Ureter (tissue), 1 donor: ENCODE measurements at regions not wholly inside any gene's neighbourhood (a gene's known extent, or its start where the extent isn't known, plus 50 kb on each side); places are given as distances from the start of the nearest gene placed in this dataset.
A peak's percentile ranks its signal among the peaks of the same experiment; 100 is the strongest.

Source experiments
- DNase-seq: peaks from one replicate; pipeline ENCODE4 v3.0.0-alpha.2; 2020; ENCODE audit warnings: low spot score
- donor health status: DM: yes; HTN: yes; CAD: no.

GRCh38 chr5:133738271-133738670 lies 125.9 kb upstream of the FSTL4 start:
- DNase-seq = no peak

DNA sequence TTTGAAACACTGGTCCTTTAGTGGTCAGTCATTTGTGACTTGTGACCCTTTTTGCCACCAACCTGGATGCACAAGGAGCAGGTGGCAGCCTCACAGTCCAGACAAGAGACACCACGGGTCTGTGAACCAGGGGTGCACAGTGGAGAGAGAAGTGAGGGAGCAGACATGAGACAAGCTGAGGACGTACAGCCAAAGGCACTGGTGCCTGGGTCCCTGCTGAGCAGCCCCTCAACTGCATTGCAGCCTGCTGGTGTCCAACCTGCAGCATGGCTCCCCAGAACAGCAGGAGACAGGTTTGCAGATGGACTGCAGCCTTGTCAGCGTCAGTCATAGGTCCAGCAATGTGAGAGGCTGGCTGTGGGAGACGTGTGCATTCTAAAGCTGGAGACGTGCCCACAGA lies 124.2 kb upstream of the FSTL4 start:
- DNase-seq = no peak

GRCh38 chr5:133735346-133735745 lies 123.0 kb upstream of the FSTL4 start:
- DNase-seq = peak; percentile 61

DNA sequence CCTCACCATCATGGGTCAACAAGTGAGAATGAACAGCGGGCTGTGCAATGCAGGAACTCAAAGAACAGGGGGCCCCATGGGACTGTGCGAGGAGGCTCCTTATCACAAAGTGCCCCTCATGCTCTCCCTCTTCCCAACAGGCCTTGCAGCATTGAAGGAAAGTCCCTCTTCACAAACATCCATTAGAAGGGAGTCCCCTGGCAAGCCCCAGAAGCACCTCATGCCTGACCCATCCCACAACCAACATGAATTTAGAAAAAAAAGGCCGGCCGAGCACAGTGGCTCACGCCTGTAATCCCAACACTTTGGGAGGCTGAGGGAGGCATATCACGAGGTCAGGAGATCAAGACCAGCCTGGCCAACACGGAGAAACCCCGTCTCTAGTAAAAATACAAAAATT lies 122.6 kb upstream of the FSTL4 start:
- DNase-seq = no peak

GRCh38 chr5:133732536-133732935 lies 120.2 kb upstream of the FSTL4 start:
- DNase-seq = peak; percentile 22

DNA sequence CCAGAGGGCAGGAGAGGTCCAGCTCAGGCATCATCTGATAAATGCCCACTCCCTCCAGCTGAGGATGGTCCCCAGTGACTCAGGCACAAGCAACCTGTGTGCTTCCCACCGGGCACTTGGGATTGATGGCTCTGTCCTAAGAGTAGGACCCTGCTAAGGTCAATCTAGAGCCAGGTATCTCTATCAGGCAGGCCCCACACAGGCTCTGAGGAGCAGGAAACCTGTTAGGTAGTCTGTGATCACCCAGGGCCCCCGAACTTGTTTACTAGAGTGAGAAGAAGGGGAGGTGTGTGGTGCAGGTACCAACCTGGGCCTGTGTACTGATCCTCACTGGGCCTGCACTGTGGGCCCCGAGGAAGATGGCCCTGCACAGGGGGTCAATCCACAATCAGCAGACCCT lies 119.6 kb upstream of the FSTL4 start:
- DNase-seq = peak; percentile 29

DNA sequence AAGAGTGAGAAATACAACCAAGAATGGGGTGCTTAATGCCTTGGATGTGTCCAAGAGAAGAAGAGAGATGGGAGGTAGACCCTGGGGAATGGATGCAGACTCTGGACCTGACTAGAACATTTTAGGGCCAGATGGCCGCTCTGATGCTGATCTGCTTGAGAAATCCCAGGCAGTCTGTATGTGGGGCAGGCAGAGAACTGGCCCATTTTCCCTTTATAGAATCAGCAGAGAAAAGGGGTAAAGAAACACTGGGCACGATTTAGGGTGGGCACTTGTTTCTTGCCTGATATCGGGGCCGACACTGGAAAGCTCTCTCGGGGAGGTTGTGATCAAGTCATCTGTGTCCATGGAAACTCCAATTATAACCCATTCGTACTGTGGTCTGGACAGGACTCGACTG lies 118.5 kb upstream of the FSTL4 start:
- peak; percentile 10 for DNase-seq

DNA sequence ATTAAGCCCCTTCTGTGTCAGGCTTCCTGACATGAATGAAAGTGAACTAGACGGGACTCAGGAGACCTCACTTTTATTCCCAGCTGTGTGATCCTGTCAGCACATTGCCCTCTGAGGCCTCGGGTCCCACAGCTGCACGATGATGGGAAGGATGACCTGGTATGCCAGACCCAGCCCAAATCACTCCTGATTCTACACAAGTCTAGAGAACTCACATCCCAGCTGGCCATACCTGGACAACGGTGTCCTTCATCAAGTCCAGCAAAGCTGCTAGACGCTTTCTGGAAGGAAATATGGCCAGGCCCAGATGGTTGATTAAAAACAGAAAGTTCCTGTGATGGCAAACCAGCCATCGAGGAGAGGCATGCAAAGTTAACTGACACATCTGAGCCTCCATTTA lies 118.0 kb upstream of the FSTL4 start:
- DNase-seq = peak; percentile 8

GRCh38 chr5:133729800-133730199 lies 117.5 kb upstream of the FSTL4 start:
- peak; percentile 8 for DNase-seq

DNA sequence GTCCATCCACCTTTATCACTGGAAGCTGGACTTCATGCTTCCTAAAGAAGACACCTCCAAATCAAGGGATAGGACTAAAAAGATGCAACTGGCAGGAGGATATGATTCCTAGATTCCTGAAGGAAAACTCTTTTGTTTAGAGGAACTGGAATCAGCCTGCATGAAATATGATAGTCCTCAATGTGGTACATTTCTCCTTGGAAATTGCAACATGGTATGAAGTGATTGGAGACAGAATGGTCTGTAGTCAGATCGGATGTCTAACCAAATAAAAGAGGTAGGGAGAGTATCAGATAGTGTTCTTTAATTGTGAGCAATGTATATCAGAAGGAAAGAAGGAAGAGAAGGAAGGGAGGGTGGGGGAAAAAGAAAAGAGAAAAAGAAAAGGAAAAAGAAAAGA lies 116.1 kb upstream of the FSTL4 start:
- DNase-seq = no peak

GRCh38 chr5:133727636-133728035 lies 115.3 kb upstream of the FSTL4 start:
- peak; percentile 12 for DNase-seq

- DNase-seq = no peak
These were observed 111.5 kb upstream of the FSTL4 start for GRCh38 chr5:133723651-133724366.

DNA sequence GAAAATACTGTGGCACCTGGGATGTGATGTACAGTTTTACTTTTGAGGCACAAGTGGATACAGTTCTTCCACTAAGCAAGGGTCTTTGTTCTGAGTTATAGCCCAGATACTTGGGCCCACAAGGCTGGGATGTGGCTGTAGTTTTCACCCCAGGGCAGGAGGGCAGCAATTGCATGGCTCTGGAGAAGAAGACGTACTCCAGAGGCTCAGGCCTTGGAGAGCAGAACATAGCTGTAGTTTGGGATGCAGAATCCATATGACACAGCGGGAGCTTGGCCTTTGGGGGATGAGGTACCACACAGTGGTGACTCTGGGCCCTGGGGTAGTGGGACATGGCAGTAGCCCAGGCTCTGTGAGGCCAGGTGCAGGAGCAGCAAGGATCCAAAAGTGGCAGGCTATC lies 110.8 kb upstream of the FSTL4 start:
- DNase-seq = no peak

DNA sequence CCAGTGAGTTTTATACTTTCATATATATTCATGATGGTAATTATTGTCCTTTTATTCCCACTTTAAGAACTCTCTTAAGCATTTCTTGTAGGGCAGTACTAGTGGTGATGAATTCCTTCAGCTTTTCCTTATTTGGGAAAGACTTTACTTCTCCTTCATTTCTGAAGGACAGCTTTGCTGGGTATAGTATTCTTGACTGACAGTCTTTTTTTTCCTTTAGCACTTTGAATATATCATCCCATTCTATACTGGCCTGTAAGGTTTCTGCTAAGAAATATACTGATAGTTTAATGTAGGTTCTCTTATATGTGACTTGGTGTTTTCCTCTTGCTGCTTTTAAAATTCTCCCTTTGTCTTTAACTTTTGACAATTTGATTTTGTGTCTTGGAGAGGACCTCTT lies 109.0 kb upstream of the FSTL4 start:
- no peak for DNase-seq

- DNase-seq = no peak
These were observed 106.1 kb upstream of the FSTL4 start for GRCh38 chr5:133718457-133718856.

- no peak for DNase-seq
These were observed 104.3 kb upstream of the FSTL4 start for GRCh38 chr5:133716532-133717183.

GRCh38 chr5:133715616-133716015 lies 103.3 kb upstream of the FSTL4 start:
- DNase-seq = no peak

DNA sequence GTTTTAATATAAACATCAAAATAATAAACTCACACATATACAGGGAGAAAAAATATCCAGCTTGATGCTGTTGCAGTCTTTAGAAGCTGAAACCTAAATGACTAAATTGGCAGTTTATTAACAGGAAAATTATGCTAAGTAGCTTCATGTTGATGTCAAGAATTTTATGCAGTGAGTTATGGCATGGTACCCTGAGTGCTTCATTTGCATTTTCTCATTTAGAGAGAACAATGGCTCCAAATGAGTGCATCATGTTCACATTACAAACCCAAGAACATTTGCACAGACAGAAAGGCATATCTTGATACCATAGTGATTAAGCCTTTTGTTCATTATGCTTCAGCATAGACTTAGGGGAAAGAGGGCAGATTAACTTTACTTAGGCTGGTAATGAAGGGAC lies 102.9 kb upstream of the FSTL4 start:
- DNase-seq = no peak

DNA sequence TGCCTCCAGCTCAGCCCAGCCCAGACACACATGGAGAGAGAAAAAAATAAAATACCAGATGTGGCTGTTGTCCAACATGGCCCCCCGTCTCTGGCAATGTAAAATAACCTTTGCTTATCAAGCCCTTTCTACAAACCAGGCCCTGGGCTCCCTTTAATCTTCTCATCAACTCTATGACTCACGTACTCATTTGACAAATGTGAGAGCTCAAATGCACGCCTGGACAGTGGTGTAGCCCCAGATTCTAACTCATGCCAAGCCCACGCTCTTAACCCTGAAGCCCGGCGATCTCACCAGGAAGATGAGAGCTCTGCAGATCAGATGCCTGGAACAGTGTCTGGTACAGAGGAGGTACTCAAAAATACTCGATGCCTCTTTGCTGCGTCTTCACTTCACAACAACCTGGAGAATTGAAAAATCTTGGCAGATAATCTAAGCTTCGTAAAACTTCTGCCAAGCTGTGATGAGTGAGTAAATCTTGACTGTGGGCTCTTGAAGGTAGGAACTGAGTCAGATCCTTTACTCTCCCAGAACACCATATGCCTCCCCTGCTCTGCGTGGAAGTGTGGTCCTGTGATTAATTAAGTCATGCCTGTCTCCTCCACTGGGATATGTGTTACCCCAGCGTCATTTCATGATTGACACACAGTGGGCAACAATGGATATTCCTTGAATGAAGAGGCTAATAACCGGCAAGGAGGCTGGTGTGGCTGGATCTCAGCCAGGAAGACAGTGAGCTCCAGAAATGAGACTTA lies 102.0 kb upstream of the FSTL4 start:
- DNase-seq = no peak

GRCh38 chr5:133713751-133714150 lies 101.4 kb upstream of the FSTL4 start:
- DNase-seq = no peak

DNA sequence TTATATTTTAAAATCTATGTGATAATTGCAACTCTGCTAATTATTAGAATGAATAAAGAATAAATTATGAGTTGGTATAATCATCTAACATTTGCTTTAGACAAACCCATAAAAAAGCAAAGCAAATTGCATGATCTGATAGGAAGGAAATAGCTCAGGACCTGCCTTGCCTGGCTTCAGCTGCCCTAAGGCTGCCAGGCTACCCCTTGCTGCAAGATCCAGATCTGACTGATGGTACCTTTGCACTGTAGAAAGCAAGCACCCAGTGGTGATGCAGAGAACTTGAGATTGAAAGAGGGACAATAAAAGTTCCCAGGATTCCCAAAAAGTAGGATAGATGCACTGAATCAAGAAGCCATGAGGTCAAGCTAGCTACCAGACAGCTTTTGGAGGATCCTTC lies 100.9 kb upstream of the FSTL4 start:
- no peak for DNase-seq

- DNase-seq = no peak
These were observed 100.2 kb upstream of the FSTL4 start for GRCh38 chr5:133712562-133712961.

- DNase-seq = no peak
These were observed 96.9 kb upstream of the FSTL4 start for GRCh38 chr5:133709209-133709725.
